ENCODE measurements at regions not wholly inside any gene's neighbourhood (a gene's known extent, or its start where the extent isn't known, plus 50 kb on each side); places are given as distances from the start of the nearest gene placed in this dataset.

DNA sequence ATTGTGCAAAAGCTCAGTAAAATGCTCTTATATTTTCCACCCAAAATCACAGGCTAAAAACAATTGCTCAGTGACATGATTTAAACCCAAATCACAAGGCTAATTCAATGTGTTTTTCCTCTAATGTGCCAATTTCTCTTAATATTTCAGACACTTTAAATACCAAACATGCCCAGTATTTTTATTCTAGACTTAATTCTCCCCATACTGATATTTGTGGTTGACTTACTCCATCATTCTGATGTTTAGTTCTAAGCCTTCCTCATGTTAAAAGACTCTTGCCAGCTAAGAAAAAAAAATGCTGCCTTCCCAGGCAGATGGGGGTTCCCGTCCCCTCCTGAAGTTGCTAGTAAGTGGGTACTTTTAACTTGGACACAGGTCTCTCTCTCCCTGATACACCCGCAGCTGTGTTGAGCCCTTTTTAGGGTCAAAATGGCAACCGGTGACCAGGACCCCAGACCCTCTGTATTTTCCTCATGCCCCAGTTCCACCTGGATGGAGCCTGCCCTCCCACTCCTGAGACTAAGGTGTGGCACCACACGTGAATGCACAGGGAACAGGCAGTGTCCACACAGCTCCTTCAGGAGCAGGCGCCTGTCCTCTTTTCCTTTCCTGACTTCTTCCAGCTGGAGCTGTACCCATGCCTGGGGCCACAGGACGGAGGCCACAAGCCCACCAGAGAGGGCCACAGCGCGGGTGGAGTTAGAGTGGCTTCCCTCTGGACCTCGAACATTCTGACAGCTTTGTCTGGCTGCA is 118.9 kb downstream of the RIPK4 start:
- Histone ChIP-seq H3K36me3 (ENCODE audit: control insufficient read depth, low read length) (no peaks in the 10 kb centered on the region), H3K27ac (ENCODE audit: low read depth, low read length) (no peak overlapping the region), H3K79me2 (ENCODE audit: control insufficient read depth, low read length) (no peaks in the 10 kb centered on the region), H3K9me3 (ENCODE audit: control insufficient read depth, insufficient read depth, low read length) (no peaks in the 10 kb centered on the region), H3F3A (ENCODE audit: control insufficient read depth, insufficient read depth) (no peaks in the 10 kb centered on the region), H3K9me2 (replicated peaks; ENCODE audit: control insufficient read depth, low read length) (no peaks in the 10 kb centered on the region), H3K4me2 (ENCODE audit: low read length) (no peak overlapping the region), H3K4me1 (ENCODE audit: control insufficient read depth, low read length) (peaks cover 6% of the 10 kb centered on the region; the same call in 1 of the 2 replicates), H3K4me3 (ENCODE audit: low read length) (no peak overlapping the region), H4K20me1 (ENCODE audit: control insufficient read depth, insufficient read depth, low read depth, low read length) (no peaks in the 10 kb centered on the region), H3K27me3 (ENCODE audit: control insufficient read depth, low read length) (peaks cover 12% of the 10 kb centered on the region)
- TF ChIP-seq, protein P1, sequence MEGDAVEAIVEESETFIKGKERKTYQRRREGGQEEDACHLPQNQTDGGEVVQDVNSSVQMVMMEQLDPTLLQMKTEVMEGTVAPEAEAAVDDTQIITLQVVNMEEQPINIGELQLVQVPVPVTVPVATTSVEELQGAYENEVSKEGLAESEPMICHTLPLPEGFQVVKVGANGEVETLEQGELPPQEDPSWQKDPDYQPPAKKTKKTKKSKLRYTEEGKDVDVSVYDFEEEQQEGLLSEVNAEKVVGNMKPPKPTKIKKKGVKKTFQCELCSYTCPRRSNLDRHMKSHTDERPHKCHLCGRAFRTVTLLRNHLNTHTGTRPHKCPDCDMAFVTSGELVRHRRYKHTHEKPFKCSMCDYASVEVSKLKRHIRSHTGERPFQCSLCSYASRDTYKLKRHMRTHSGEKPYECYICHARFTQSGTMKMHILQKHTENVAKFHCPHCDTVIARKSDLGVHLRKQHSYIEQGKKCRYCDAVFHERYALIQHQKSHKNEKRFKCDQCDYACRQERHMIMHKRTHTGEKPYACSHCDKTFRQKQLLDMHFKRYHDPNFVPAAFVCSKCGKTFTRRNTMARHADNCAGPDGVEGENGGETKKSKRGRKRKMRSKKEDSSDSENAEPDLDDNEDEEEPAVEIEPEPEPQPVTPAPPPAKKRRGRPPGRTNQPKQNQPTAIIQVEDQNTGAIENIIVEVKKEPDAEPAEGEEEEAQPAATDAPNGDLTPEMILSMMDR (IDR thresholded peaks at IDR 0.05; ENCODE audit: low read depth, low read length, poor library complexity, severe bottlenecking) = no peak
- no peak for TF ChIP-seq EZH2phosphoT487 (IDR thresholded peaks at IDR 0.05; ENCODE audit: borderline replicate concordance, low read length)

DNA sequence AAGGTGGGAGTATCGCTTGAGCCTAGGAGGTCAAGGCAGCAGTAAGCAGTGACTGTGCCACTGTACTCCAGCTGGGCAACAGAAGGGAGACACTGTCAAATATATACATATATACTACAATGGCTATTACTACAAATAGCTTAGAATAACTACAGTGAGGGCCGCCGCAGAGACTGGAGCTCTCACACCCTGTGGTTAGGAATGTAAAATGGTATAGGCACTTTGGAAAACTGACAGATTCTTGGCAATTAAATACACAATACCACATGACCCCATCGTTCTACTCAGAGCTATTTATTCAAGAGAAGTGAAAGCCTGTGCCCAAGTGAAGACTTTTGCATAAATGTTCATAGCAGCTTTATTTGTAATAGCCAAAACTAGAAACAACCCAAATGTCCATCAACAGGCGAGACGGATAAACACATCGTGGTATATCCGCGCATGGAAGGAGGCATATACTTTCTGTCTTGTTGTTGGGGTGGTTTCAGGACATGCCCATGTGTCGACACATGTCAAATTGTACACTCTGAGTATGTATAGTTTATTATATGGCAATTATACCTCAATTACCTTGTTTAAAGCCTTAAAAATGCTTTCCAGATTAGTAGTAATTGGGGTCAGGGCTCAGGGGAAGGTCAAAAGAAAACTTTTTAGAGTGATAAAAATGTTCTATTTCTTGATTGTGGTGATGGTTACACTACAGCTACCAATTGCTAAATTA is 123.4 kb downstream of the RIPK4 start:
- H3K9me3 ChIP-seq (ENCODE audit: control insufficient read depth, insufficient read depth, low read length) = no peaks in the 10 kb centered on the region
- H3K27ac ChIP-seq (ENCODE audit: low read depth, low read length) = no peak overlapping the region
- no peak for TF ChIP-seq EZH2phosphoT487 (IDR thresholded peaks at IDR 0.05; ENCODE audit: borderline replicate concordance, low read length)

DNA sequence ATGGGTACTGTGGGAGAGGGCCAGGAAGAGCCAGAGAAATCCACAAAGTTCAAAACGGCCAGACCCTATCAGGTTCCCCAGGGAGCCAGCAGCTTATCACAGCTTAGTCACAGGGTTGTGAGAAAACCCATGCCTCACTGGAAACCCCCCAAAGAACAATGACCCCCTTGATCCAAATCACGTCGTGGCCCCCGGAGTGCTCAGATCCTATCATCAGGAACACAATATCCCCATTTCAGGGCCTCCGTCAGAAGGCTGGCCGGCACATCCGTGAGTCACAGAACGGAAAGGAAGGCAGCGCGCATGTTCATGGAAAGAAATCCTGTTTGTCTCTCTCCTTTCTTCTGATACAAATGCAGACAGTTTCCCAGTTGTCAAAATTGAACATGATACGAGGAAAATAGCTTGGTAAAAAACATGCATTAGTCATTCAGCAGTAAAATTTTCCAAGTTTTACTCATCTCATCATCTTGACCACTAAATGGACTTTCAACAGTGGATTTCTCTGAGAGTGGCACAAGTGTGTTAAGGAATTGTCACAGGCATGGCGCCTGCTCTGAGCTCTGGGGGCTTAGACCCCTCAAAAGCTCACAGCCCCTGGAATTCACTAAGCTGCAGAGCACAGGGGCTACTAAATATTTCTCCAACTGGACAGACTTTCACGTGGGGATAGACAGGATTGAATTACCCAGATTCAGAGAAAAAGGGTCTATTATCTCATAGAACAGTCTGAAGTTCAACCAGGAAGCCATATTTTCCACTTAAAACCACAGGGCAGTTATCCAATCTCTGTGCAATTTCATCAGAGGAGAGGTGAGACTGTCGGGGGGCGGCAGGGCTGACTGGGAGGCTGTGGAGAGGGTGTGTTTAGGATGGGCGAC is 124.8 kb downstream of the RIPK4 start:
- H3K4me2 ChIP-seq (ENCODE audit: low read length) = no peak overlapping the region
- H3K4me3 ChIP-seq (ENCODE audit: low read length) = no peak overlapping the region
- no peak for TF ChIP-seq EZH2phosphoT487 (IDR thresholded peaks at IDR 0.05; ENCODE audit: borderline replicate concordance, low read length)
- TF ChIP-seq, protein P1 (IDR thresholded peaks at IDR 0.05; ENCODE audit: low read depth, low read length, poor library complexity, severe bottlenecking) = no peak

More for the DNA sequence above, 123.4 kb downstream of the RIPK4 start:
- Histone ChIP-seq H3K4me2 (ENCODE audit: low read length) (no peak overlapping the region), H3K36me3 (ENCODE audit: control insufficient read depth, low read length) (no peaks in the 10 kb centered on the region), H4K20me1 (ENCODE audit: control insufficient read depth, insufficient read depth, low read depth, low read length) (no peaks in the 10 kb centered on the region), H3K4me3 (ENCODE audit: low read length) (no peak overlapping the region), H3F3A (ENCODE audit: control insufficient read depth, insufficient read depth) (no peaks in the 10 kb centered on the region), H3K4me1 (ENCODE audit: control insufficient read depth, low read length) (peaks cover 6% of the 10 kb centered on the region; the same call in 1 of the 2 replicates), H3K9me2 (replicated peaks; ENCODE audit: control insufficient read depth, low read length) (no peaks in the 10 kb centered on the region), H3K27me3 (ENCODE audit: control insufficient read depth, low read length) (peaks cover 27% of the 10 kb centered on the region), H3K79me2 (ENCODE audit: control insufficient read depth, low read length) (no peaks in the 10 kb centered on the region)

More for the DNA sequence above, 124.8 kb downstream of the RIPK4 start:
- Histone ChIP-seq H3K79me2 (ENCODE audit: control insufficient read depth, low read length) (no peaks in the 10 kb centered on the region), H4K20me1 (ENCODE audit: control insufficient read depth, insufficient read depth, low read depth, low read length) (no peaks in the 10 kb centered on the region), H3K36me3 (ENCODE audit: control insufficient read depth, low read length) (no peaks in the 10 kb centered on the region), H3K27me3 (ENCODE audit: control insufficient read depth, low read length) (peaks cover 16% of the 10 kb centered on the region), H3K9me3 (ENCODE audit: control insufficient read depth, insufficient read depth, low read length) (no peaks in the 10 kb centered on the region), H3K27ac (ENCODE audit: low read depth, low read length) (no peak overlapping the region), H3K9me2 (replicated peaks; ENCODE audit: control insufficient read depth, low read length) (no peaks in the 10 kb centered on the region), H3F3A (ENCODE audit: control insufficient read depth, insufficient read depth) (no peaks in the 10 kb centered on the region), H3K4me1 (ENCODE audit: control insufficient read depth, low read length) (peaks cover 2% of the 10 kb centered on the region; the same call in 1 of the 2 replicates)
